ENCODE measurements at regions not wholly inside any gene's neighbourhood (a gene's known extent, or its start where the extent isn't known, plus 50 kb on each side); places are given as distances from the start of the nearest gene placed in this dataset.

GRCh38 chr20:24785141-24786110 lies 163.6 kb upstream of the CST7 start:
- TF ChIP-seq CTCF (conservative IDR thresholded peaks at IDR 0.05; ENCODE audit: low read length) (no peak), EZH2phosphoT487 (IDR thresholded peaks at IDR 0.05; ENCODE audit: borderline replicate concordance) (no peak)

Data from Loucy (cell line).